GM12878 (cell line): ENCODE measurements at regions not wholly inside any gene's neighbourhood (a gene's known extent, or its start where the extent isn't known, plus 50 kb on each side); places are given as distances from the start of the nearest gene placed in this dataset.

Experiments used
- ATAC-seq: fragments of 200-7000 bp; cut with Tn5 transposase; 3 replicates; pipeline ENCODE4 v1.9.1; 2020; ENCODE audit warnings: mild to moderate bottlenecking, moderate library complexity
- BruUV-seq: library from RNA; stranded (reverse); fragments of 400-500 nt; replicated peaks from 2 replicates; lab custom pipeline; 2021; lab: Mats Ljungman, UMichigan
- CTCF ChIA-PET: fragments of 300-600 bp; sonication (Branson Sonifier 250); formaldehyde crosslinking; extraction: SDS; loops from one replicate; lab custom pipeline; 2021; ENCODE audit warnings: inconsistent platforms; lab: Yijun Ruan, JAX
- POLR2A ChIA-PET: fragments of 350-600 bp; formaldehyde crosslinking; extraction: SDS; loops from one replicate; lab custom pipeline; 2021; ENCODE audit warnings: inconsistent platforms; lab: Charles Lee
- RAD21 ChIA-PET: fragments of 300-600 bp; sonication (Branson Sonifier 250); formaldehyde crosslinking; loops from one replicate; lab custom pipeline; 2023; ENCODE audit warnings: antibody characterized with exemption; ENCODE audit not compliant: unreplicated experiment; lab: Charles Lee
- SMC1A ChIA-PET: fragments of 300-600 bp; sonication (Branson Sonifier 250); formaldehyde crosslinking; loops from one replicate; lab custom pipeline; 2023; ENCODE audit not compliant: unreplicated experiment, uncharacterized antibody; lab: Charles Lee
- DNase-seq: peaks from one replicate; pipeline ENCODE4 v3.0.0-alpha.2; 2011; ENCODE audit warnings: low read depth, low spot score
- FAIRE-seq: peaks from 3 replicates; lab custom pipeline; 2011; peaks lifted over from hg19 to GRCh38; lab: Jason Lieb, UNC
- H2AFZ ChIP-seq: 2 replicates; pipeline ENCODE4 v1.6.0; 2011; ENCODE audit warnings: low read depth, low read length, control low read depth; ENCODE audit not compliant: control insufficient read depth
- H3K27ac ChIP-seq: 2 replicates; pipeline ENCODE4 v1.5.1; 2011; ENCODE audit warnings: control low read depth; ENCODE audit not compliant: control insufficient read depth, insufficient read depth
- H3K27me3 ChIP-seq, 2 experiments: replicated peaks in 1 of 2; 2 replicates each; pipeline versions ENCODE4 v1.6.0 to v1.6.1; 2011; ENCODE audit warnings: low read length in 1 of 2; ENCODE audit not compliant: control insufficient read depth in 2 of 2, insufficient read depth in 2 of 2
- H3K36me3 ChIP-seq, 2 experiments: 2 replicates each; pipeline ENCODE4 v1.5.1; 2011; ENCODE audit warnings: low read length in 1 of 2; ENCODE audit not compliant: control insufficient read depth in 2 of 2, insufficient read depth in 2 of 2
- H3K4me1 ChIP-seq: 2 replicates; pipeline ENCODE4 v1.6.1; 2011; ENCODE audit warnings: mild to moderate bottlenecking, low read length, moderate library complexity, mixed read lengths; ENCODE audit not compliant: control insufficient read depth, insufficient read depth
- H3K4me2 ChIP-seq: 2 replicates; pipeline ENCODE4 v1.6.0; 2011; ENCODE audit warnings: control low read depth; ENCODE audit not compliant: control insufficient read depth, insufficient read depth
- H3K4me3 ChIP-seq: fragments of 200-600 bp; sonication (generic); 2 replicates; pipeline ENCODE4 v1.5.1; 2016
- H3K79me2 ChIP-seq: 2 replicates; pipeline ENCODE4 v1.6.0; 2011; ENCODE audit warnings: low read length; ENCODE audit not compliant: control insufficient read depth, insufficient read depth
- H3K9ac ChIP-seq: 2 replicates; pipeline ENCODE4 v1.8.0; 2011; ENCODE audit warnings: low read length, control low read depth, mixed read lengths; ENCODE audit not compliant: control insufficient read depth, insufficient read depth
- H3K9me3 ChIP-seq: replicated peaks from 3 replicates; pipeline ENCODE4 v1.5.1; 2011; ENCODE audit warnings: mild to moderate bottlenecking, low read length; ENCODE audit not compliant: control insufficient read depth, insufficient read depth
- H4K20me1 ChIP-seq: 2 replicates; pipeline ENCODE4 v1.6.0; 2011; ENCODE audit not compliant: control insufficient read depth, insufficient read depth
- CBX3 ChIP-seq: fragments of 200-600 bp; sonication (generic); IDR thresholded peaks from 2 replicates; pipeline ENCODE4 v1.6.1; 2016; ENCODE audit warnings: low read depth, borderline replicate concordance
- CEBPB ChIP-seq, 2 experiments: fragments of 150-350 bp in 1 of 2; IDR thresholded peaks; 2 replicates each; pipeline ENCODE4 v1.6.1; 2012 to 2014; ENCODE audit warnings: low read depth in 2 of 2, low read length in 2 of 2, borderline replicate concordance in 1 of 2, inconsistent platforms in 1 of 2
- CREB1 ChIP-seq: IDR thresholded peaks from 2 replicates; pipeline ENCODE4 v1.6.1; 2012; ENCODE audit warnings: low read depth, mild to moderate bottlenecking, inconsistent platforms
- E2F4 ChIP-seq: IDR thresholded peaks from 2 replicates; pipeline ENCODE4 v1.6.1; 2012; ENCODE audit warnings: low read depth, low read length, improper control_type of control experiment
- E4F1 ChIP-seq: fragments of 450-650 bp; IDR thresholded peaks from 2 replicates; pipeline ENCODE4 v1.6.1; 2018; ENCODE audit warnings: borderline replicate concordance, mild to moderate bottlenecking; ENCODE audit not compliant: partially characterized antibody
- ELK1 ChIP-seq: IDR thresholded peaks from 2 replicates; pipeline ENCODE4 v1.6.1; 2012; ENCODE audit warnings: low read depth, low read length, improper control_type of control experiment
- ESRRA ChIP-seq: IDR thresholded peaks from 2 replicates; pipeline ENCODE4 v1.6.1; 2012; ENCODE audit warnings: mild to moderate bottlenecking, low read length, improper control_type of control experiment
- IRF4 ChIP-seq: IDR thresholded peaks from 2 replicates; pipeline ENCODE4 v1.6.1; 2011; ENCODE audit warnings: low read depth, low read length
- MEF2B ChIP-seq: fragments of 450-650 bp; IDR thresholded peaks from 2 replicates; pipeline ENCODE4 v1.6.1; 2018; ENCODE audit warnings: mild to moderate bottlenecking, moderate library complexity; ENCODE audit not compliant: partially characterized antibody, poor library complexity, severe bottlenecking
- PAX8 ChIP-seq: fragments of 450-650 bp; IDR thresholded peaks from 2 replicates; pipeline ENCODE4 v1.6.1; 2017; ENCODE audit warnings: mild to moderate bottlenecking, moderate library complexity
- RAD51 ChIP-seq: fragments of 450-650 bp; IDR thresholded peaks from 2 replicates; pipeline ENCODE4 v1.6.1; 2016; ENCODE audit warnings: moderate library complexity, mild to moderate bottlenecking, inconsistent platforms
- REST ChIP-seq: IDR thresholded peaks from 2 replicates; pipeline ENCODE4 v1.6.1; 2012; ENCODE audit warnings: mild to moderate bottlenecking, low read depth, low read length
- SMAD1 ChIP-seq: fragments of 450-650 bp; IDR thresholded peaks from 2 replicates; pipeline ENCODE4 v1.6.1; 2018; ENCODE audit warnings: mild to moderate bottlenecking, low read depth; ENCODE audit not compliant: partially characterized antibody
- SMAD5 ChIP-seq: IDR thresholded peaks from 2 replicates; pipeline ENCODE4 v1.6.1; 2016; ENCODE audit warnings: antibody characterized with exemption, low read depth
- STAT3 ChIP-seq: IDR thresholded peaks from 2 replicates; pipeline ENCODE4 v1.6.1; 2011; ENCODE audit warnings: low read depth, low read length, improper control_type of control experiment
- TCF7 ChIP-seq: IDR thresholded peaks from 2 replicates; pipeline ENCODE4 v1.6.1; 2014; ENCODE audit warnings: antibody characterized with exemption, borderline replicate concordance
- WRNIP1 ChIP-seq: IDR thresholded peaks from 2 replicates; pipeline ENCODE4 v1.6.1; 2011; ENCODE audit warnings: low read depth, low read length, improper control_type of control experiment, borderline replicate concordance
- YY1 ChIP-seq: IDR thresholded peaks from 2 replicates; pipeline ENCODE4 v1.6.1; 2011; ENCODE audit warnings: low read depth, mild to moderate bottlenecking, low read length
- WGBS: methylation state at CpG from one replicate; pipeline ENCODE4 v1.1.6; 2016; ENCODE audit warnings: low lambda C conversion rate; ENCODE audit not compliant: insufficient replicate concordance, insufficient coverage; ENCODE audit errors: missing lambda C conversion rate; 5-methylcytosine and 5-hydroxymethylcytosine counted together
- in situ Hi-C: fragments of 300-500 bp; cut with MboI; formaldehyde crosslinking; loops from 9 replicates; pipeline ENCODE4 v1.14.3; 2018; ENCODE audit warnings: mixed read lengths
- intact Hi-C: fragments of 100-400 bp; cut with micrococcal nuclease; formaldehyde crosslinking; loops from one replicate; pipeline ENCODE4 v1.14.2; 2022; ENCODE audit not compliant: unreplicated experiment

GRCh38 chr10:113287592-113287991 is 265.3 kb upstream of the HABP2 start (continued):
- no peak for TF ChIP-seq REST
- no peak for TF ChIP-seq ELK1
- TF ChIP-seq STAT3: no peak
- TF ChIP-seq E2F4: no peak
- no peak for TF ChIP-seq ESRRA

- in situ Hi-C loops: no loop called here
- Histone ChIP-seq H4K20me1 (no peaks in the 10 kb centered on the region), H3K27me3 (no peaks in the 10 kb centered on the region), H3K4me1 (no peaks in the 10 kb centered on the region), H3K4me3 (no peak overlapping the region), H3K27ac (no peak overlapping the region), H3K9ac (no peak overlapping the region), H3K36me3 (no peaks in the 10 kb centered on the region), H3K79me2 (no peaks in the 10 kb centered on the region), H2AFZ (no peak overlapping the region), H3K4me2 (no peak overlapping the region), H3K9me3 (no peaks in the 10 kb centered on the region)
- BruUV-seq: no TSS peak
- intact Hi-C loops: no loop called here
- ChIA-PET CTCF (interaction anchor here (0.6 kb wide), 1 partner anchor 744 kb away, joined by 3 read pairs; no protein-coding TSS in a partner anchor), SMC1A (no interaction called here), POLR2A (no interaction called here), RAD21 (no interaction called here)
- FAIRE-seq: no peak
- DNase-seq: no peak
- WGBS: 36% methylated on average over 1 of the region's 1 CpG
- no peak for ATAC-seq
- no peak for TF ChIP-seq MEF2B
- TF ChIP-seq RAD51: no peak
- TF ChIP-seq PAX8: no peak
- TF ChIP-seq CBX3: no peak
- no peak for TF ChIP-seq E4F1
- no peak for TF ChIP-seq WRNIP1
- TF ChIP-seq CEBPB (IDR thresholded peaks at IDR 0.05; ENCODE audit: borderline replicate concordance in 1 of 2, low read depth in 2 of 2, low read length in 2 of 2): no peak
- TF ChIP-seq YY1: no peak
- TF ChIP-seq TCF7: no peak
- no peak for TF ChIP-seq SMAD1
- no peak for TF ChIP-seq SMAD5
- TF ChIP-seq CREB1: no peak
- TF ChIP-seq IRF4: no peak
Observed at GRCh38 chr10:113290137-113290536, 262.7 kb upstream of the HABP2 start.
